Endodermal cell (in vitro differentiated cells): ENCODE measurements at regions not wholly inside any gene's neighbourhood (a gene's known extent, or its start where the extent isn't known, plus 50 kb on each side); places are given as distances from the start of the nearest gene placed in this dataset.

ENCODE experiments used
- DNase-seq: peaks from one replicate; pipeline ENCODE4 v3.0.0-alpha.2; 2017
- H3K27ac ChIP-seq: 2 replicates; pipeline ENCODE4 v1.5.1; 2013; ENCODE audit warnings: mild to moderate bottlenecking, low read depth, low read length, moderate library complexity
- H3K27me3 ChIP-seq: 2 replicates; pipeline ENCODE4 v1.6.1; 2013; ENCODE audit warnings: mild to moderate bottlenecking, low read length, moderate library complexity; ENCODE audit not compliant: insufficient read depth, control insufficient read depth, poor library complexity, severe bottlenecking
- H3K36me3 ChIP-seq: 2 replicates; pipeline ENCODE4 v1.7.0; 2013; ENCODE audit warnings: mild to moderate bottlenecking, low read length, moderate library complexity; ENCODE audit not compliant: control insufficient read depth, insufficient read depth
- H3K4me1 ChIP-seq: one replicate; pipeline ENCODE4 v1.7.0; 2013; ENCODE audit warnings: low read length; ENCODE audit not compliant: control insufficient read depth, insufficient read depth
- H3K4me3 ChIP-seq: 2 replicates; pipeline ENCODE4 v1.5.1; 2013; ENCODE audit warnings: mild to moderate bottlenecking, low read length, moderate library complexity
- H3K9ac ChIP-seq: 2 replicates; pipeline ENCODE4 v1.6.1; 2013; ENCODE audit warnings: mild to moderate bottlenecking, low read length, moderate library complexity; ENCODE audit not compliant: poor library complexity, severe bottlenecking; ENCODE audit errors: extremely low read depth
- H3K9me3 ChIP-seq: 2 replicates; pipeline ENCODE4 v1.6.1; 2013; ENCODE audit warnings: mild to moderate bottlenecking, low read length, moderate library complexity; ENCODE audit not compliant: control insufficient read depth
- H3K27ac Mint-ChIP-seq: 2 replicates; pipeline ENCODE4 v1.8.0; 2020; ENCODE audit warnings: mixed read lengths
- H3K27me3 Mint-ChIP-seq: 2 replicates; pipeline ENCODE4 v1.8.0; 2021; ENCODE audit warnings: mild to moderate bottlenecking, mixed read lengths; ENCODE audit not compliant: insufficient read depth
- H3K36me3 Mint-ChIP-seq: 2 replicates; pipeline ENCODE4 v1.8.0; 2020; ENCODE audit warnings: low read depth, mixed read lengths
- H3K4me1 Mint-ChIP-seq: 2 replicates; pipeline ENCODE4 v1.8.0; 2020; ENCODE audit warnings: mixed read lengths
- H3K4me3 Mint-ChIP-seq: 2 replicates; pipeline ENCODE4 v1.8.0; 2020; ENCODE audit warnings: mild to moderate bottlenecking, moderate library complexity, mixed read lengths
- H3K9me3 Mint-ChIP-seq: 2 replicates; pipeline ENCODE4 v1.8.0; 2020; ENCODE audit warnings: mild to moderate bottlenecking, mixed read lengths
- CTCF ChIP-seq: fragments of 200-600 bp; sonication (generic); conservative IDR thresholded peaks from 2 replicates; pipeline ENCODE4 v1.5.0; 2021; ENCODE audit warnings: antibody characterized with exemption, mild to moderate bottlenecking
- WGBS, 2 experiments: methylation state at CpG; one replicate each; pipeline versions ENCODE4 v1.1.5 to v1.1.7; 2013; ENCODE audit warnings: missing lambda C conversion rate in 2 of 2, mixed read lengths in 1 of 2; ENCODE audit not compliant: insufficient coverage in 1 of 2, insufficient read length in 1 of 2; 5-methylcytosine and 5-hydroxymethylcytosine counted together

GRCh38 chr15:25060996-25061620, 106.3 kb downstream of the SNRPN start:
- peak; percentile 29 for DNase-seq
- Mint-ChIP-seq H3K27ac (no peak overlapping the region), H3K27me3 (peaks cover 7% of the 10 kb centered on the region), H3K36me3 (peaks cover 100% of the 10 kb centered on the region), H3K4me1 (no peaks in the 10 kb centered on the region), H3K9me3 (peaks cover 100% of the 10 kb centered on the region), H3K4me3 (no peak overlapping the region)
- Histone ChIP-seq H3K9ac (no peak overlapping the region), H3K36me3 (peaks cover 100% of the 10 kb centered on the region), H3K27ac (no peak overlapping the region), H3K4me1 (no peaks in the 10 kb centered on the region), H3K4me3 (peak overlapping the region; percentile 72), H3K27me3 (no peaks in the 10 kb centered on the region), H3K9me3 (peaks cover 100% of the 10 kb centered on the region)
- 83 to 87% methylated on average over 9 to 10 of the region's 10 CpGs for WGBS, 2 experiments
- TF ChIP-seq CTCF: no peak

- 91 to 92% methylated on average over 13 to 23 of the region's 23 CpGs for WGBS, 2 experiments
- H3K27ac Mint-ChIP-seq: no peak overlapping the region
- H3K4me3 Mint-ChIP-seq: no peak overlapping the region
- no peaks in the 10 kb centered on the region for H3K27me3 ChIP-seq
- peak; percentile 32 for DNase-seq
- no peaks in the 10 kb centered on the region for H3K4me1 ChIP-seq
- peak overlapping the region; percentile 72 for H3K4me3 ChIP-seq
- H3K9ac ChIP-seq: no peak overlapping the region
- TF ChIP-seq CTCF: no peak
- H3K4me1 Mint-ChIP-seq: no peaks in the 10 kb centered on the region
- H3K36me3 ChIP-seq: peaks cover 100% of the 10 kb centered on the region
- peaks cover 100% of the 10 kb centered on the region for H3K9me3 Mint-ChIP-seq
- H3K9me3 ChIP-seq: peaks cover 100% of the 10 kb centered on the region
- H3K27ac ChIP-seq: no peak overlapping the region
- peaks cover 7% of the 10 kb centered on the region for H3K27me3 Mint-ChIP-seq
- peaks cover 100% of the 10 kb centered on the region for H3K36me3 Mint-ChIP-seq
Observed at GRCh38 chr15:25061808-25062550, 107.2 kb downstream of the SNRPN start.

- Histone ChIP-seq H3K27ac (no peak overlapping the region), H3K27me3 (no peaks in the 10 kb centered on the region), H3K4me1 (no peaks in the 10 kb centered on the region), H3K4me3 (peak overlapping the region; percentile 72), H3K9me3 (peaks cover 100% of the 10 kb centered on the region), H3K9ac (no peak overlapping the region), H3K36me3 (peaks cover 100% of the 10 kb centered on the region)
- 81 to 88% methylated on average over 9 to 13 of the region's 13 CpGs for WGBS, 2 experiments
- H3K27ac Mint-ChIP-seq: no peak overlapping the region
- TF ChIP-seq CTCF: no peak
- H3K9me3 Mint-ChIP-seq: peaks cover 100% of the 10 kb centered on the region
- peaks cover 7% of the 10 kb centered on the region for H3K27me3 Mint-ChIP-seq
- H3K4me3 Mint-ChIP-seq: no peak overlapping the region
- no peaks in the 10 kb centered on the region for H3K4me1 Mint-ChIP-seq
- peaks cover 100% of the 10 kb centered on the region for H3K36me3 Mint-ChIP-seq
- peak; percentile 28 for DNase-seq
Observed at GRCh38 chr15:25062551-25063430, 108.0 kb downstream of the SNRPN start.
